Stimulated activated CD4-positive, alpha-beta T cell treated with anti-CD3 and anti-CD28 coated beads, Interleukin-2, amount 100 ng/mL, for 24 hours (primary cell): ENCODE measurements at regions not wholly inside any gene's neighbourhood (a gene's known extent, or its start where the extent isn't known, plus 50 kb on each side); places are given as distances from the start of the nearest gene placed in this dataset.
"Not testable (repeated sequence)": the region's sequence is repeated elsewhere in the genome, so short reads cannot be mapped to it uniquely, and the experiment has no call there.

Experiments used
- DNase-seq, 2 donors: peaks; one replicate each; pipeline ENCODE4 v3.0.0-alpha.2; 2020

- DNase-seq = not testable (repeated sequence)
Observed at GRCh38 chr15:20260650-20261049, 280.9 kb downstream of the GOLGA6L6 start.

- DNase-seq = not testable (repeated sequence)
Observed at GRCh38 chr15:20259559-20260190, 281.9 kb downstream of the GOLGA6L6 start.

- DNase-seq = not testable (repeated sequence)
Observed at GRCh38 chr15:20256394-20256793, 285.2 kb downstream of the GOLGA6L6 start.

GRCh38 chr15:20255641-20256040 is 286.0 kb downstream of the GOLGA6L6 start:
- DNase-seq = not testable (repeated sequence)

GRCh38 chr15:20253047-20253615 is 288.5 kb downstream of the GOLGA6L6 start:
- not testable (repeated sequence) for DNase-seq

DNA sequence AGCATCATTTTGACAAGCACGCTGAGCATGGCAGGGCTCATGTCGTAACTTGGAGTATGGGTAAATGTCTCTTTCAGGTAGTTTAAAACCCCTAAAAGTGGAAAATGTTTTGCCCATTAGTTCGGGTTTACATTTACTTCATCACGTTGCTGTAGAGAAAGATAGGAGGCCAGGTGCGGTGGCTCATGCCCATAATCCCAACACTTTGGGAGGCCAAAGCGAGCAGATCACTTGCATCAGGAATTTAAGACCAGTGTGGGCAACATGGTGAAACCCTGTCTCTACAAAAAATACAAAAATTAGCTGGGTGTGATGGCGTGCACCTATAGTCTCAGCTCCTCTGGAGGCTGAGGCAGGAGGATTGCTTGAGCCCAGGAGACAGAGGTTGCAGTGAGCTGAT is 289.6 kb downstream of the GOLGA6L6 start:
- DNase-seq = not testable (repeated sequence)

DNA sequence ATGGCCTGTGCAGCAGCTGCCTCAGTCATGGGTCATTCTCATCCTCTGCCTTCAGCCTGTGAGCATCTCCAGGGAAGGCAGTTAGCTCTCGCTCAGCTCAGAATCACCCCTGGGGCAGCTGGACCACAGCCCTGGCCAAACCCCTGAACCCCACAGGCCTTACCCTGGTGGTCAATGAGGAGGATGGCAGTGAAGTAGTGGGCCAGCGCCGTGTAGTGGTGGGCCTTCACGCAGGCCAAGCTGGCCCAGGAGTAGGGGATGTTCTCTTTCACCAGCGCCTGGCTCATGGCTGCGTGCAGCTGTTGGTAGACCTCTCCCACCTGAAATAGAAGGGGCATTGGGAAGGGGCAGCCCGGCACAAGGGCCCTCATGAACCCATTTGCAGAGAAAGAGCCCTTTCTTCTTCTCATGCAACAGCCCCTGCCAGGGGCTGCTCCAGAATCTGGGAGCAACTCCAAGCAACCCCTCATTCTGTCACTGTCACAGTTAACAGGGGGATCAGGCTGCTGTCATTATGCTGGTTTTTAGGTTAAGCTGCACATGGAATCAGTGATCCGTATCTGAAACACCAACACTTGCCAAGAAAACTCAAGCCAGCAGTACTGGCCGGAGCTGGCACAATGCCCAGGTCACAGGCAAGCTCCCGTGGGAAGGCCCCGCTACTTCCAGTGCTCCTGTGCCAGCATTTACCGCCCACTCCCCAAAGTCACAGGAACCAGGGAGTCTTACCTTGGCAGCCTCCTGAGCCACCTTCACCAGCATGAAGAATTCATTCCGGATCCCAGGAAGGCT is 290.2 kb downstream of the GOLGA6L6 start:
- DNase-seq = not testable (repeated sequence)

DNA sequence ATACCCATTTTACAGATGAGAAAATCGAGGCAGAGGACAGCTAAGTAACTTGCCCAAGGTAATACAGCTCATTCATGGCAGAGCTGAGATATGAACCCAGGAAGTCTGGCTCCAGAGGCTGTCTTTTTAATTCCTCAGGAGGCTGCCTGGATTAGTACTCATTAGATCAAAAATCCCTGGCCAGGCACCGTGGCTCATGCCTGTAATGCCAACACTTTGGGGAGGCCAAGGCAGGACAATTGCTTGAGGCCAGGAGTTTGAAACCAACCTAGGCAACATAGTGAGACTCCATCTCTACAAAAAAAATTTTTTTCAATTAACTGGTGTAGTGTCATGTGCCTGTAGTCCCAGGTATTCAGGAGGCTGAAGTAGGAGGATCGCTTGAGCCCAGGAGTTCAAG is 291.4 kb downstream of the GOLGA6L6 start:
- DNase-seq = not testable (repeated sequence)

DNA sequence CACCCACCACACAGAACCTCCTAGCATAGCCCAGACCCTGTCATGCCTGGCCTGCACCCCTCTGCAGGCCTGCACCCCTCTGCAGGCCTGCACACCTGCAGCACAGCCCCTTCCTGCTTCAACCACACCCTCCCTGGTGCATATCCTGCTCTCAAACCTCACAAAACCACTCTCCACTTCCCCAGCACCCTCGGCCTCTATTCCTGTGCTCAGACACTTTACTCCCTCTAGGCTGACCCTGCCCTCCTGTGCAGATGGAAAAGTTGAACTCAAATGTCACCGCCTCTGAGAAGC is 292.0 kb downstream of the GOLGA6L6 start:
- not testable (repeated sequence) for DNase-seq

GRCh38 chr15:20248434-20248833 is 293.2 kb downstream of the GOLGA6L6 start:
- not testable (repeated sequence) for DNase-seq

DNA sequence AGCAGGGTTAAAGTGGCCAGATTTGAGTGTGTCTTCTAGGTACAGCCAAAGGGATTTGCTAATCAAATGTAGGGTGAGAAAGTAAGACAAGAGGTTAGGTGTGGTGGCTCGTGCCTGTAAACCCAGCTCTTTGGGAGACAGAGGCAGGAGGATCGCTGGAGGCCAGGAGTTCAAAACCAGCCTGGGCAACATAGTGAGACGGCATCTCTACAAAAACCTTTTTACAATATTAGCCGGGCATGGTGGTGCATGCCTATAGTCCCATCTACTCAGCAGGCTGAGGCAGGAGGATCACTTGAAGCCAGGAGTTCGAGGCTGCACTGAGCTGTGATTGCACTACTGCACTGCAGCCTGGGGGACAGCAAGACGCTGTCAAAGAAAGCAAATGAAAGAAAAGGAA is 294.5 kb downstream of the GOLGA6L6 start:
- not testable (repeated sequence) for DNase-seq

DNA sequence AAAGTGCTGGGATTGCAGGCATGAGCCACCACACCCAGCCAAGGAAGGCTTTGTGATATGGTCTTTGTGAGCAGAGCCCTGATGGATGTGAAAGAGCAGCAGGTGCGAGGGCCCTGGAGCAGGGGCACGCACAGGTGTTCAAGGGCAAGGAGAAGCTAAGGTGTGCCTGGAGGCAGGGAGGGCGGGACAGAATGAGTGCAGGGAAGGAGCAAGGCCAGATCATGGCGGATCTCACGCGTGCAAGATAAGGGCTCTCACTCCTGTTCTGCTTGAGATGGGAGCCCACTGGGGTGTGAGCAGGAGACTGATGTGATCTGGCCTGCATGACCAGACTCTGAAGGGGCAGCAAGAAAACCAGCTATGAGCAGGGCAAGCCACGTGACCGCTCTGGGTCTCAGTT is 295.0 kb downstream of the GOLGA6L6 start:
- DNase-seq = not testable (repeated sequence)

- DNase-seq = not testable (repeated sequence)
Observed at GRCh38 chr15:20245856-20246255, 295.7 kb downstream of the GOLGA6L6 start.

GRCh38 chr15:20244792-20245191 is 296.8 kb downstream of the GOLGA6L6 start:
- not testable (repeated sequence) for DNase-seq

DNA sequence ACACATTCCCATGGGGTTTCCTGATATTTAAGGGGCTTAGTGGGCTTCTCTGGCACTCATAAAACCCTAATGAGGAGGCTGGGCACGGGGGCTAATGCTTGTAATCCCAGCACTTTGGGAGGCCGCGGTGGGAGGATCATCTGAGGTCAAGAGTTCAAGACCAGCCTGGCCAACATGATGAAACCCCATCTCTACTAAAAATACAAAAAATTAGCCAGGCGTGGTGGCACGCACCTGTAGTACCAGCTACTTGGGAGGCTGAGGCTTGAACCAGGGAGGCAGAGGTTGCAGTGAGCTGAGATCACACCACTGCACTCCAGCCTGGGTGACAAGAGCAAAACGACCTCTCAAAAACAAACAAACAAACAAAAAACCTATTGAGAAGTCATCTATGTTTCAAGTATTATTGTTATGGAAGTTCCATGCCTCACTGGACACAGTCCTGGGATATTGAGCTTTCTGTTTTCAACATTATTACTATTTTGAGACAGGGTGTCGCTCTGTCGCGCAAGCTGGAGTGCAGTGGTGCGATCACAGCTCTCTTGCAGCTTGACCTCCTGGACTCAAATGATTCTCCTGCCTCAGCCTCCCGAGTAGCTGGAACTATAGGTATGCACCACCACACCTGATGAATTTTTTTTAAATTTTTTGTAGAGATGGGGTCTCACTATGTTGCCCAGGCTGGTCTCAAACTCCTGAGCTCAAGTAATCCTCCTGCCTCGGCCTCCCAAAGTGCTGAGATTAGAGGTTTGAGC is 297.9 kb downstream of the GOLGA6L6 start:
- not testable (repeated sequence) for DNase-seq

GRCh38 chr15:20240366-20240917 is 301.2 kb downstream of the GOLGA6L6 start:
- DNase-seq = not testable (repeated sequence)

- DNase-seq = not testable (repeated sequence)
Observed at GRCh38 chr15:20239186-20239585, 302.4 kb downstream of the GOLGA6L6 start.

- not testable (repeated sequence) for DNase-seq
Observed at GRCh38 chr15:20237256-20238020, 304.2 kb downstream of the GOLGA6L6 start.

- DNase-seq = not testable (repeated sequence)
Observed at GRCh38 chr15:20235728-20236127, 305.9 kb downstream of the GOLGA6L6 start.

- not testable (repeated sequence) for DNase-seq
Observed at GRCh38 chr15:20234006-20234540, 307.5 kb downstream of the GOLGA6L6 start.

GRCh38 chr15:20232457-20232856 is 309.1 kb downstream of the GOLGA6L6 start:
- DNase-seq = not testable (repeated sequence)

GRCh38 chr15:20230656-20231055 is 310.9 kb downstream of the GOLGA6L6 start:
- DNase-seq = not testable (repeated sequence)
